Liver (tissue), 8 donors: ENCODE measurements at regions not wholly inside any gene's neighbourhood (a gene's known extent, or its start where the extent isn't known, plus 50 kb on each side); places are given as distances from the start of the nearest gene placed in this dataset.

ENCODE experiments used
- DNase-seq: peaks from one replicate; pipeline ENCODE4 v3.0.0-alpha.2; 2017; ENCODE audit warnings: low spot score
- H3K27ac ChIP-seq, 2 donors: one replicate each; pipeline ENCODE4 v1.7.0; 2013; ENCODE audit warnings: inconsistent platforms in 2 of 2, low read length in 2 of 2, control low read depth in 1 of 2, low read depth in 1 of 2, mild to moderate bottlenecking in 1 of 2
- H3K27me3 ChIP-seq, 4 donors: one replicate each; pipeline versions ENCODE4 v1.6.1 to v1.7.0; 2013; ENCODE audit warnings: low read length in 3 of 4, inconsistent platforms in 1 of 4, mild to moderate bottlenecking in 1 of 4, moderate library complexity in 1 of 4; ENCODE audit not compliant: control insufficient read depth in 4 of 4, insufficient read depth in 4 of 4
- H3K36me3 ChIP-seq, 4 donors: one replicate each; pipeline versions ENCODE4 v1.6.1 to v1.7.0; 2013; ENCODE audit warnings: low read length in 3 of 4, mild to moderate bottlenecking in 3 of 4, low read depth in 1 of 4, moderate library complexity in 1 of 4; ENCODE audit not compliant: control insufficient read depth in 4 of 4, insufficient read depth in 3 of 4
- H3K4me1 ChIP-seq, 4 donors: one replicate each; pipeline versions ENCODE4 v1.6.1 to v1.7.0; 2013; ENCODE audit warnings: low read length in 3 of 4, mild to moderate bottlenecking in 3 of 4, moderate library complexity in 1 of 4; ENCODE audit not compliant: control insufficient read depth in 4 of 4, insufficient read depth in 4 of 4
- H3K4me3 ChIP-seq, 3 donors: one replicate each; pipeline versions ENCODE4 v1.6.1 to v1.7.0; 2013; ENCODE audit warnings: low read length in 3 of 3, control low read depth in 1 of 3, low read depth in 1 of 3, mild to moderate bottlenecking in 1 of 3
- H3K9ac ChIP-seq, 2 donors: one replicate each; pipeline ENCODE4 v1.7.0; 2013; ENCODE audit warnings: low read length in 2 of 2, mild to moderate bottlenecking in 2 of 2, moderate library complexity in 2 of 2, control low read depth in 1 of 2, low read depth in 1 of 2
- H3K9me3 ChIP-seq, 4 donors: one replicate each; pipeline versions ENCODE4 v1.6.1 to v1.7.0; 2013; ENCODE audit warnings: low read length in 3 of 4; ENCODE audit not compliant: control insufficient read depth in 4 of 4
- EGR1 ChIP-seq, 2 donors: IDR thresholded peaks; 2 replicates each; pipeline ENCODE4 v1.6.1; 2016 to 2018; ENCODE audit warnings: antibody characterized with exemption in 2 of 2, low read depth in 2 of 2
- FOXA1 ChIP-seq: IDR thresholded peaks from 2 replicates; pipeline ENCODE4 v1.6.1; 2016; ENCODE audit warnings: antibody characterized with exemption
- FOXA2 ChIP-seq: IDR thresholded peaks from 2 replicates; pipeline ENCODE4 v1.6.1; 2016; ENCODE audit warnings: antibody characterized with exemption
- GABPA ChIP-seq, 2 donors: IDR thresholded peaks in 1 of 2; conservative IDR thresholded peaks in 1 of 2; 2 replicates each; pipeline ENCODE4 v1.6.1; 2016; ENCODE audit warnings: antibody characterized with exemption in 2 of 2, mild to moderate bottlenecking in 1 of 2, moderate library complexity in 1 of 2
- HNF4A ChIP-seq, 2 donors: conservative IDR thresholded peaks; 2 replicates each; pipeline ENCODE4 v1.6.1; 2016; ENCODE audit warnings: antibody characterized with exemption in 2 of 2, mild to moderate bottlenecking in 2 of 2
- HNF4G ChIP-seq: IDR thresholded peaks from 2 replicates; pipeline ENCODE4 v1.6.1; 2016; ENCODE audit warnings: antibody characterized with exemption
- JUND ChIP-seq, 2 donors: IDR thresholded peaks; 2 replicates each; pipeline ENCODE4 v1.6.1; 2016; ENCODE audit warnings: antibody characterized with exemption in 2 of 2
- MAX ChIP-seq: IDR thresholded peaks from 2 replicates; pipeline ENCODE4 v1.6.1; 2016; ENCODE audit warnings: antibody characterized with exemption
- NR2F2 ChIP-seq: IDR thresholded peaks from 2 replicates; pipeline ENCODE4 v1.6.1; 2016; ENCODE audit warnings: antibody characterized with exemption
- RAD21 ChIP-seq, 2 donors: IDR thresholded peaks; 2 replicates each; pipeline ENCODE4 v1.6.1; 2016; ENCODE audit warnings: antibody characterized with exemption in 2 of 2, mild to moderate bottlenecking in 2 of 2
- REST ChIP-seq: IDR thresholded peaks from 2 replicates; pipeline ENCODE4 v1.6.1; 2016; ENCODE audit warnings: antibody characterized with exemption, mild to moderate bottlenecking
- RXRA ChIP-seq, 2 donors: IDR thresholded peaks; 2 replicates each; pipeline ENCODE4 v1.6.1; 2017 to 2018; ENCODE audit warnings: antibody characterized with exemption in 2 of 2, mild to moderate bottlenecking in 1 of 2
- SP1 ChIP-seq: IDR thresholded peaks from 2 replicates; pipeline ENCODE4 v1.6.1; 2018; ENCODE audit warnings: antibody characterized with exemption, mild to moderate bottlenecking
- TAF1 ChIP-seq: conservative IDR thresholded peaks from 2 replicates; pipeline ENCODE4 v1.6.1; 2016; ENCODE audit warnings: antibody characterized with exemption, mild to moderate bottlenecking
- YY1 ChIP-seq: IDR thresholded peaks from 2 replicates; pipeline ENCODE4 v1.6.1; 2016; ENCODE audit warnings: antibody characterized with exemption, mild to moderate bottlenecking
- ZBTB33 ChIP-seq: IDR thresholded peaks from 2 replicates; pipeline ENCODE4 v1.6.1; 2016; ENCODE audit warnings: antibody characterized with exemption
- WGBS: extraction: QIAGEN DNeasy Blood & Tissue Kit; methylation state at CpG from one replicate; pipeline ENCODE4 v1.1.7; 2013; 5-methylcytosine and 5-hydroxymethylcytosine counted together
- TF ChIP-seq, protein P1 (sequence below): fragments of 150-350 bp; IDR thresholded peaks from 2 replicates; pipeline ENCODE4 v1.5.1; 2017; ENCODE audit warnings: improper control_type of control experiment, low read depth, low read length; ENCODE audit not compliant: missing input control
- TF ChIP-seq, protein P2 (sequence below): IDR thresholded peaks from 2 replicates; pipeline ENCODE4 v1.6.1; 2016; ENCODE audit warnings: antibody characterized with exemption
- donor health status: healthy.
- donor health status: healthy.
- donor health status: healthy.
- donor health status: healthy.
- donor health status: healthy.

DNA sequence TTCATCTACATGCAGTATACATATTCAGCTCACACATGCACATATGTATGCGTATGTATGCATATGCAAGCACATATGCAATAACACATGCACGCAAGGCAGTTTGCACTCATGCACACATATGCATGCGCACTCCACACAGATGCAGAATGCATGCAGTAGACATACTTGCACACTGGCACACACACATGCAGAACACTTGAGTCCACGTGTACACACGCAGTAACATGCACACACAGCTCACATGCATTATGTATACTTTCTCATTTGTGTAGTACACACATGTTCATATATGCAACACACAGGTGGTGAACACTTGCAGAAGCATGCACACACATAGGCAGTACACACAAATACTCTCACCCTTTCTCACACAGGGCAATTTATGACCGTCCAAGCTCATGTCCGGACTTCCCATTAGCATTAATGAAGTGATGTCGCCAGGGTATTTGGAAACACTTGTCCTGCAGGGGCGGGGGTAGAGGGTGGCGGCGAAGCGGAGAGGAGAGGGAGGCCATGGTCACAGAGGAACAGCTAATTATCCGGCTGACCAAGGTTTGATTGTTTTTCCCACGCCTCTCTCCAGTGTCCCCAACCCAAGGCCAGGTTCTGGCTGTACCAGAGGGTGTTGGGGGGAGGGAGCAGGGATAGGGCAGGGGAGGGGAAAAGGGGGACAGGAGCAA is 91.3 kb downstream of the VEGFA start:
- H3K9me3 ChIP-seq = no peaks in the 10 kb centered on the region
- no peak overlapping the region for H3K27ac ChIP-seq
- TF ChIP-seq RAD21 (IDR thresholded peaks at IDR 0.05) = no peak
- TF ChIP-seq TAF1 = no peak
- TF ChIP-seq, protein P1, sequence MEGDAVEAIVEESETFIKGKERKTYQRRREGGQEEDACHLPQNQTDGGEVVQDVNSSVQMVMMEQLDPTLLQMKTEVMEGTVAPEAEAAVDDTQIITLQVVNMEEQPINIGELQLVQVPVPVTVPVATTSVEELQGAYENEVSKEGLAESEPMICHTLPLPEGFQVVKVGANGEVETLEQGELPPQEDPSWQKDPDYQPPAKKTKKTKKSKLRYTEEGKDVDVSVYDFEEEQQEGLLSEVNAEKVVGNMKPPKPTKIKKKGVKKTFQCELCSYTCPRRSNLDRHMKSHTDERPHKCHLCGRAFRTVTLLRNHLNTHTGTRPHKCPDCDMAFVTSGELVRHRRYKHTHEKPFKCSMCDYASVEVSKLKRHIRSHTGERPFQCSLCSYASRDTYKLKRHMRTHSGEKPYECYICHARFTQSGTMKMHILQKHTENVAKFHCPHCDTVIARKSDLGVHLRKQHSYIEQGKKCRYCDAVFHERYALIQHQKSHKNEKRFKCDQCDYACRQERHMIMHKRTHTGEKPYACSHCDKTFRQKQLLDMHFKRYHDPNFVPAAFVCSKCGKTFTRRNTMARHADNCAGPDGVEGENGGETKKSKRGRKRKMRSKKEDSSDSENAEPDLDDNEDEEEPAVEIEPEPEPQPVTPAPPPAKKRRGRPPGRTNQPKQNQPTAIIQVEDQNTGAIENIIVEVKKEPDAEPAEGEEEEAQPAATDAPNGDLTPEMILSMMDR = no peak
- no peak for TF ChIP-seq YY1
- no peak for TF ChIP-seq FOXA1
- no peak for TF ChIP-seq SP1
- no peak for TF ChIP-seq FOXA2
- no peak for TF ChIP-seq RXRA (IDR thresholded peaks at IDR 0.05)
- no peak for TF ChIP-seq GABPA (IDR thresholded peaks at IDR 0.05 in 1 of 2, conservative IDR thresholded peaks at IDR 0.05 in 1 of 2)
- TF ChIP-seq REST = no peak
- TF ChIP-seq, protein P2, sequence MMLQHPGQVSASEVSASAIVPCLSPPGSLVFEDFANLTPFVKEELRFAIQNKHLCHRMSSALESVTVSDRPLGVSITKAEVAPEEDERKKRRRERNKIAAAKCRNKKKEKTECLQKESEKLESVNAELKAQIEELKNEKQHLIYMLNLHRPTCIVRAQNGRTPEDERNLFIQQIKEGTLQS = no peak
- no peak for TF ChIP-seq HNF4A (conservative IDR thresholded peaks at IDR 0.05)
- no peak for TF ChIP-seq EGR1 (IDR thresholded peaks at IDR 0.05; ENCODE audit: low read depth in 2 of 2)
- no peak for TF ChIP-seq HNF4G
- no peak for TF ChIP-seq MAX
- no peak for TF ChIP-seq NR2F2
- TF ChIP-seq ZBTB33 = no peak
- TF ChIP-seq JUND (IDR thresholded peaks at IDR 0.05) = no peak
- no peak for DNase-seq
- no peak overlapping the region for H3K4me3 ChIP-seq
- no peaks in the 10 kb centered on the region for H3K27me3 ChIP-seq
- H3K4me1 ChIP-seq = peaks cover 0 to 4% (median 0%) of the 10 kb centered on the region in 4 donors
- no peaks in the 10 kb centered on the region for H3K36me3 ChIP-seq
- WGBS = 94% methylated on average over 14 of the region's 14 CpGs
- H3K9ac ChIP-seq = no peak overlapping the region
